Keratinocyte (primary cell): ENCODE measurements at regions not wholly inside any gene's neighbourhood (a gene's known extent, or its start where the extent isn't known, plus 50 kb on each side); places are given as distances from the start of the nearest gene placed in this dataset.

Source experiments
- DNase-seq: peaks from one replicate; pipeline ENCODE4 v3.0.0-alpha.2; 2011; ENCODE audit warnings: low read depth, missing footprints, low spot score
- FAIRE-seq: peaks from 2 replicates; lab custom pipeline; 2011; peaks lifted over from hg19 to GRCh38; lab: Jason Lieb, UNC
- H2AFZ ChIP-seq: 2 replicates; pipeline ENCODE4 v1.6.0; 2012; ENCODE audit warnings: low read length, control low read depth, inconsistent platforms; ENCODE audit not compliant: control insufficient read depth
- H3K27ac ChIP-seq: 2 replicates; pipeline ENCODE4 v1.5.1; 2011; ENCODE audit warnings: low read length; ENCODE audit not compliant: control insufficient read depth, insufficient read depth
- H3K27me3 ChIP-seq: 3 replicates; pipeline ENCODE4 v1.6.0; 2011; ENCODE audit warnings: low read length; ENCODE audit not compliant: control insufficient read depth, insufficient read depth; ENCODE audit errors: extremely low read depth
- H3K36me3 ChIP-seq, 2 experiments: 2 replicates in 1 of 2; 3 replicates in 1 of 2; pipeline ENCODE4 v1.5.1; 2011; ENCODE audit warnings: low read length in 2 of 2, mild to moderate bottlenecking in 1 of 2; ENCODE audit not compliant: control insufficient read depth in 2 of 2, insufficient read depth in 2 of 2; ENCODE audit errors: extremely low read depth in 1 of 2
- H3K4me1 ChIP-seq: 3 replicates; pipeline ENCODE4 v1.5.1; 2011; ENCODE audit warnings: low read length; ENCODE audit not compliant: control insufficient read depth, insufficient read depth; ENCODE audit errors: extremely low read depth
- H3K4me2 ChIP-seq: 3 replicates; pipeline ENCODE4 v1.6.0; 2011; ENCODE audit warnings: low read depth, low read length; ENCODE audit not compliant: control insufficient read depth, insufficient read depth; ENCODE audit errors: extremely low read depth
- H3K4me3 ChIP-seq, 3 experiments: fragments of 200-600 bp in 1 of 3; sonication (generic) in 1 of 3; 2 replicates in 2 of 3; 3 replicates in 1 of 3; pipeline ENCODE4 v1.5.1; 2011 to 2016; ENCODE audit warnings: low read length in 3 of 3, mild to moderate bottlenecking in 3 of 3, control low read depth in 2 of 3, inconsistent platforms in 1 of 3, low read depth in 1 of 3, mixed read lengths in 1 of 3, mixed run types in 1 of 3, moderate library complexity in 1 of 3; ENCODE audit not compliant: control insufficient read depth in 2 of 3, insufficient read depth in 2 of 3; ENCODE audit errors: extremely low read depth in 1 of 3
- H3K79me2 ChIP-seq: 2 replicates; pipeline ENCODE4 v1.6.0; 2012; ENCODE audit warnings: low read length; ENCODE audit not compliant: control insufficient read depth, insufficient read depth
- H3K9ac ChIP-seq: 3 replicates; pipeline ENCODE4 v1.6.0; 2011; ENCODE audit warnings: low read length; ENCODE audit not compliant: control insufficient read depth, insufficient read depth; ENCODE audit errors: extremely low read depth
- H3K9me1 ChIP-seq: 3 replicates; pipeline ENCODE4 v1.6.0; 2011; ENCODE audit warnings: low read length; ENCODE audit not compliant: control insufficient read depth, insufficient read depth; ENCODE audit errors: extremely low read depth
- H3K9me3 ChIP-seq: 2 replicates; pipeline ENCODE4 v1.5.1; 2012; ENCODE audit warnings: low read depth, low read length; ENCODE audit not compliant: control insufficient read depth
- H4K20me1 ChIP-seq: 3 replicates; pipeline ENCODE4 v1.6.0; 2011; ENCODE audit warnings: low read length; ENCODE audit not compliant: control insufficient read depth, insufficient read depth; ENCODE audit errors: extremely low read depth
- CTCF ChIP-seq, 3 experiments: IDR thresholded peaks in 1 of 3; conservative IDR thresholded peaks in 1 of 3; optimal IDR thresholded peaks in 1 of 3; 2 replicates in 2 of 3; 3 replicates in 1 of 3; pipeline versions ENCODE3 to v1.5.1; 2011; ENCODE audit warnings: low read length in 3 of 3, mild to moderate bottlenecking in 3 of 3, moderate library complexity in 2 of 3, control low read depth in 1 of 3, inconsistent platforms in 1 of 3; ENCODE audit not compliant: insufficient read depth in 2 of 3; ENCODE audit errors: extremely low read depth in 1 of 3
- EZH2 ChIP-seq: IDR thresholded peaks from one replicate; pipeline ENCODE4 v1.6.1; 2012; ENCODE audit warnings: inconsistent platforms, mild to moderate bottlenecking, low read length, moderate library complexity
- dilution Hi-C: fragments of 300-500 bp; cut with MboI; formaldehyde crosslinking; loops from one replicate; pipeline ENCODE4 v1.7.0; 2020; ENCODE audit warnings: low sequenced_read_pairs; ENCODE audit not compliant: extremely low pct_ligation_motif_present

GRCh38 chr4:116577321-116577720 lies 508.1 kb downstream of the TRAM1L1 start:
- no peaks in the 10 kb centered on the region for H3K36me3 ChIP-seq
- no peaks in the 10 kb centered on the region for H3K79me2 ChIP-seq
- FAIRE-seq (no peak), DNase-seq (no peak)
- H3K9ac ChIP-seq: no peak overlapping the region
- H3K9me1 ChIP-seq: no peaks in the 10 kb centered on the region
- H3K9me3 ChIP-seq: no peaks in the 10 kb centered on the region
- no peaks in the 10 kb centered on the region for H3K27me3 ChIP-seq
- no peak overlapping the region for H3K4me2 ChIP-seq
- H2AFZ ChIP-seq: no peak overlapping the region
- H3K27ac ChIP-seq: no peak overlapping the region
- H3K4me3 ChIP-seq: no peak overlapping the region
- H3K4me1 ChIP-seq: no peaks in the 10 kb centered on the region
- TF ChIP-seq CTCF (optimal IDR thresholded peaks at IDR 0.05 in 1 of 3, IDR thresholded peaks at IDR 0.05 in 1 of 3, conservative IDR thresholded peaks at IDR 0.05 in 1 of 3; ENCODE audit: extremely low read depth in 1 of 3, insufficient read depth in 2 of 3, low read length in 3 of 3): no peak
- TF ChIP-seq EZH2: no peak
- no peaks in the 10 kb centered on the region for H4K20me1 ChIP-seq
- dilution Hi-C loops: no loop called here

- no peak for TF ChIP-seq EZH2
- TF ChIP-seq CTCF (optimal IDR thresholded peaks at IDR 0.05 in 1 of 3, IDR thresholded peaks at IDR 0.05 in 1 of 3, conservative IDR thresholded peaks at IDR 0.05 in 1 of 3; ENCODE audit: extremely low read depth in 1 of 3, insufficient read depth in 2 of 3, low read length in 3 of 3): no peak
These were observed 511.8 kb downstream of the TRAM1L1 start for GRCh38 chr4:116573540-116573939.

More at GRCh38 chr4:116573540-116573939, 511.8 kb downstream of the TRAM1L1 start:
- dilution Hi-C loops: no loop called here
- no peaks in the 10 kb centered on the region for H3K4me1 ChIP-seq
- H3K36me3 ChIP-seq: no peaks in the 10 kb centered on the region
- H3K9me3 ChIP-seq: no peaks in the 10 kb centered on the region
- no peaks in the 10 kb centered on the region for H3K9me1 ChIP-seq
- H3K4me3 ChIP-seq: no peak overlapping the region
- H2AFZ ChIP-seq: no peak overlapping the region
- no peak overlapping the region for H3K9ac ChIP-seq
- H3K4me2 ChIP-seq: no peak overlapping the region
- H4K20me1 ChIP-seq: no peaks in the 10 kb centered on the region
- H3K27ac ChIP-seq: no peak overlapping the region
- H3K27me3 ChIP-seq: no peaks in the 10 kb centered on the region
- FAIRE-seq (no peak), DNase-seq (no peak)
- no peaks in the 10 kb centered on the region for H3K79me2 ChIP-seq
